HG03521 (cell line): ENCODE measurements at regions not wholly inside any gene's neighbourhood (a gene's known extent, or its start where the extent isn't known, plus 50 kb on each side); places are given as distances from the start of the nearest gene placed in this dataset.
"Not testable (repeated sequence)": the region's sequence is repeated elsewhere in the genome, so short reads cannot be mapped to it uniquely, and the experiment has no call there.

ENCODE experiments used
- ATAC-seq: cut with Tn5 transposase; IDR thresholded peaks from one replicate; pipeline ENCODE4 v1.9.1; 2021; ENCODE audit warnings: mild to moderate bottlenecking, moderate library complexity; ENCODE audit not compliant: unreplicated experiment

DNA sequence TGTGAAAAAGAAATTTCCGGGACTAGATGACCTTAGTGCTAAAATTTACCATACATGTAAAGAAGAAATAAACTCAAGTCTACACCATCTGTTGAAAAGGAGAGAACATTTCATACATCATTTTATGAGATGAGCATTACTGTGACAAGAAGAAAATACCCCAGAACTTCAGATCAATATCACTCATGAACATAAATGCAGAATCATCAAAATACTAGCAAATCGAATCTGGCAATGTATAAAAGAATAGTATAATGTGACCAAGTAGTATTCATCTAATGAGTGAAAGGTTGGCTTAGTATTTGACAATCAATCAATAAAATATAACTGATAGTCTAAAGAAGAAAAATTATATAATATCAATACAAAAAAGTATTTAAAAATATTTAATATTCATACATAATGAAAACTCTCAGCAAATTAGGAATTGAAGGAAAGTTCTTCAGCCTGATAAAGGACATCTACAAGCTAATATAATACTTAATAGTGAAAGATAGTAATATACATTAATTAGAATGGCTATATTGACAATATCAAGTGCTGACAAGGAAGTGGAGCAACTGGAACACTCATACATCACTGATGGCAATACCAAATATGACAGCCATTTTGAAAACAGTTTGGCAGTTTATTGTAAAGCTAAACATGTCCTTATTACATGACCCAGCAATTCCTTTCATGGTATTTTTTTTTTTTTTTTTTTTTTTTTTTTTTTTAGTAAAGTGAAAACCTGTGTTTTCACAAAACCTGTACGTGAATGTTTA lies 231.4 kb upstream of the ZEB2 start:
- ATAC-seq, result no peak

DNA sequence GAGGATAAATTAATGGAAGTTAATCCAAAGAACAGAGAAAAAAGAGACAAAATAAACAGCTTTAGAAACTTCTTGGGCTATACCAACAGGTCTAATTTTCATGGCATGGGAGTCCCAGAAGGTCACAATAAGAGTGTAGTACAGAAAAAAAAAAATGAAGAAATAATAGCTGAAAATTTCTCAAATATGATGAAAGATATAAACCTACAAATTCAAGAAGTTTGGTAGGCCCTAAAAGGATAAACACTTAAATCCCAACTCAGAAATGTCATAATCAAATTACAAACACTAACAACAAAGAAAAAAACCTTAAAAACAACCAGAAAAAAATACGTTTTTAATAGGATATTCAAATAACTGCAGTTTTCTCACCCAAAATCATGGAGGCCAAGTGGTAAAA lies 229.3 kb upstream of the ZEB2 start:
- ATAC-seq, result no peak

DNA sequence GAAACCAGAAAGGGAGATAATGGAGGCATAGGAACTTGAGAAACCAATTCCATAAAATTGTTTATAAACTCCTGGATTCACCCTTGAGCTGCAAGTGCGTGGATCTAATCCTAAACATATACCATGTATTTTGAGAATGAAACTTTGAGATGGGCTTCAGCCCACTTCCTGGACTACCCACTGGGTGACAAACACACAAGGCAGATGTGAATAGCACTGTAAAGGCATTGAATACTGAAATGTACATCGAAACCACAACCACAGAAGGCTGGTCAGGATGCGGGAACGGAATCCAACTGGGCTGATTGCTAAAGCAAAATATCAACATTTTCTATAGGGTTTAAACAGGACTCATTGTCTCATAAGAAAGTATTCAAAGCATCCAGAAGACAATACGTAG lies 228.5 kb upstream of the ZEB2 start:
- ATAC-seq, result no peak

DNA sequence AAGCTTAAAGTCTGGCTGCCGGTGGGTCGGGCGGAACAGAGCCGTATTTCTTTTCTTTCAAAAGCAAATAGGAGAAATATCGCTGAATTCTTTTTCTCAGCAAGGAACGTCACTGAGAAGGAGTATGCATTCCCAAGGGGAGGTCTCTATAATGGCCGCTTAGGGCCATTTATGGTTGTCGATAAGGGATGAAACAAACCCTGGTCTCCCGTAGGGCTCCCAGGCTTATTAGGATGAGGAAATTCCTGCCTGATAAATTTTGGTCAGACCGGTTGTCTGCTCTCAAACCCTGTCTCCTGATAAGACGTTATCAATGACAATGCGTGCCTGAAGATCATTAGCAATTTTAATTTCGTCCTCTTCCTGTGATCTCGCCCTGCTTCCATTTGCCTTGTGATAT lies 227.7 kb upstream of the ZEB2 start:
- ATAC-seq, result no peak

DNA sequence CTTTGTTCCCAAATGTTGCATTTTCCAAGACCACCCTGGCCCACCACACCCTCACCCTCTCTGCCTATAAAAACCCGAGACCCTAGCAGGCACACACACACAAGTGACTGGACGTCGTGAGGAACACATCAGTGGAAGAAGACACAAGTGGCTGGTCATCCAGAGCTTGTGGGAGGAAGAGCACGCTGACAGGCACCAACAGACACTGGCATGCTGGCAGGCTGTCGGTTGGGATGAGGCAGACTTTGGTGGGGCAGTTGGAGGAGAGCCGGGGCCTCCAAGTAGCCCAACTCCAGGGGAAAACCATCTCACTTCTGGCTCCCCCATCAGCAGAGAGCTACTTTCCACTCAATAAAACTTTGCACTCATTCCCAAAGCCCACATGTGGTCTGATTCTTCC lies 225.5 kb upstream of the ZEB2 start:
- no peak for ATAC-seq

DNA sequence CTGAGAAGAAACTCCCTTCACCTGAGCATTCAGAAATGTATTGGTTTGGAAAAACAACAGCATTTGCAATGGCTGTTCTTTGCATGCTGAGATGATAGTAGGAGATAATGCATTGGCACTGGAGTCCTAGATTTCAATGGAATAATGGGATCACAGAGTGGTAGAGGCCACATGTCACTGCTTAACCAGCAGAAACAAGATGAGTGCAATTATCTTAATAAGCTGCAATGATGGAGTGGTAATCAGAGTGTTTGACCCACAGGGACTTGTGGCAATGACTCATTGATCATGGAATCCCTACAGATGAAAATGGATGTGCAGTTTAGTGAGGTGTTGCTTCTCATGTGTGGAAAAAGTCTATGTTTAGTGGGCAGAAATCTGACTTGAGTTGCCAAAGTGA lies 218.8 kb upstream of the ZEB2 start:
- ATAC-seq, result no peak

DNA sequence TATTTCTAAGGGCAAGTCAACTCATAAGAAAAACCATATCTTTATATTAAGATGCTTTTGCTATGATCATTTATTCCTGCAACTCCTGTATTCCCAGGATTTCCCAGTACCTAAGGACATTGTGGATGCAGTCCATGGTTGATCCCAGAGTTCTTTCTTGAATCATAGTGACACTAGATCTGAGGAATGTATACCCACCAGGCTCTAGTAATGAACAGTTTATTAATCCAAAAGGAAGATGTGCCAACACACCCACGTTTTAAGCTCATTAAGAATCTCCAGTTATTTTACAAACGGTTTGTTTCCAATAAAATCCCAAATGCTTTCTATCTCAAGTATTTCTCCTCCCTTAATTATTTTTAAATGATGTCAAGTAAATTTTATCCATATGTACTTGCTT lies 210.8 kb upstream of the ZEB2 start:
- ATAC-seq, result no peak

DNA sequence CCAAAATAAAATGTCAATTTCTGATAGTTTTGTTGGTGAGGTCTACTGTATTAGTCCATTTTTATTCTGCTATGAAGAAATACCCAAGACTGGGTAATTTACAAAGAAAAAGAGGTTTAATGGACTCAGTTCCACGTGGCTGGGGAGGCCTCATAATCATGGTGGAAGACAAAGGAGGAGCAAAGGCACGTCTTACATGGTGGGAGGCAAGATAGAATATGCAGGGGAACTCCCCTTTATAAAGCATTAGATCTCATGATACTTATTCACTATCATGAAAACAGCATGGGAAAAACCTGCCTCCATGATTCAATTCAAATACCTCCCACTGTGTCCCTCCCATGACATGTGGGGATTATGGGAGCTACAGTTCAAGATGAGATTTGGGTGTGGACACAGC lies 204.5 kb upstream of the ZEB2 start:
- ATAC-seq, result not testable (repeated sequence)

DNA sequence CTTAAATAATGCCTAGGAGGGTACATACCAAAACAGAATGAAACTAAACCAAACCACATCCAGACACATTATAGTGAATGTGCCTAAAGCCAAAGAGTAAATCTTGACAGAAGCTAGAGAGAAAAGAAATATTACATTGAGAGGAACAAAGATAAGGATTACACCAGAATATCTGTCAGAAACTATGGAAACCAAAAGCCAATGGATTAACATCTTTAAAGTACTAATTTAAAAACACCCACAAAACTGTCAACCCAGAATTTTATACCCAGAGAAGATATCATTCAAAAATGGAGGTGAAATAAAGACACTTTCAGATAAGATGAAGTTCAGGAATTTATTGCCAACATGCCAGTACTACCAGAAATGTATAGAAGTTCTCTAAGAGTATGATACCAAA lies 198.5 kb upstream of the ZEB2 start:
- ATAC-seq, result no peak

DNA sequence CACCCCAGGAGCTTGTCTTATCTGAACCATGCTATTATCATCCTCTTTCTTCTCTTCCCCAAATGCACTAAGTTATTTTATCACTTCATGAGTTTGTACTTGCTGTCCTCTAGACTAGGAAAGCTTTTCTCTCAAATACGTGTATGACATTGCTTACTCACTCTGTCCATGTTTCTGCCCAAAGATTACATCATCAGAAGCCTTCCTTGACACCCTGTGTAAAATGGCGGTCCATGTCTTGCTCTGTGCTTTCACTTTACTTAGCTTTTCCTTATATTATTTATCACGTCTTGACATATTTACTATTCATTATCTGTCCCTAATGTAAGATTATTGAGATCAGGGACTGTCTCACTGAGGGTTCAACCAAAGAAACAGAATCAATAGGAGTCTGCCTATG lies 196.1 kb upstream of the ZEB2 start:
- no peak for ATAC-seq

DNA sequence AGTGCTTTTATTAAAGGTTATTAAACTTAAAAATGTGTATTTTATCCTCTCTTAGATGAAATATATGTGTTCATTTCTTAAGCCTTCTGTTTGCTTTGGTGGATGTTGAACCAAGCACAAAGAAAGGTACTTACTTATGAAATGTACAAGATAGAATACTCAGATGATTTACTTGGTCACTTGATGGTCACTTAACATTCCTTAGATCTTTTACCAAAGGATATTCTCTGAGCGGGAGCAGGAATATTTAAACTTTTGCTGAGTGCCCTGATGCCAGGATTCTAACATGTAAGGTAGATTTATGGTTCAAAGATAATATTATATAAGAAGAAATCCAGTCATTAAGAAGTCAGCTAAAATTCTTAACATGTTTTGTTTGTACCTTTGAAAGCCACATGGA lies 193.5 kb upstream of the ZEB2 start:
- ATAC-seq, result no peak

DNA sequence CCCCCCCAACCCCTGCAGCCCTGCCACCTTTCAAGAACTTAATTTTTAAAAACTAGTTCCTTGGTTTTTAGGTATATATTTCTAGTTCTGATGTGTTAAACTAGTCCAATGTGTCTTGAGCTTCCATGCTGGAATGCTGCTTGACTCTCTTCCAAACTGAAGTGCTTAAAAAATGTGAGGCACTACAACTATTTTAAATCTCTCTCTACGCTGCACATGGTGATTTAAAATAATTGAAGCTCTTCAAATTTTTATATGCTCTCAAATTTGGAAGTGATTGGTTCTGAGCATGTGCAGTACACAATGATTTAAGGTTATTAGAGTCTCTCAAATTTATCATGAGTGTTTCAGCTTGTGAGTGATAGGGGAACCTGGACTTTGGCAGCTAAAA lies 192.6 kb upstream of the ZEB2 start:
- ATAC-seq, result no peak

DNA sequence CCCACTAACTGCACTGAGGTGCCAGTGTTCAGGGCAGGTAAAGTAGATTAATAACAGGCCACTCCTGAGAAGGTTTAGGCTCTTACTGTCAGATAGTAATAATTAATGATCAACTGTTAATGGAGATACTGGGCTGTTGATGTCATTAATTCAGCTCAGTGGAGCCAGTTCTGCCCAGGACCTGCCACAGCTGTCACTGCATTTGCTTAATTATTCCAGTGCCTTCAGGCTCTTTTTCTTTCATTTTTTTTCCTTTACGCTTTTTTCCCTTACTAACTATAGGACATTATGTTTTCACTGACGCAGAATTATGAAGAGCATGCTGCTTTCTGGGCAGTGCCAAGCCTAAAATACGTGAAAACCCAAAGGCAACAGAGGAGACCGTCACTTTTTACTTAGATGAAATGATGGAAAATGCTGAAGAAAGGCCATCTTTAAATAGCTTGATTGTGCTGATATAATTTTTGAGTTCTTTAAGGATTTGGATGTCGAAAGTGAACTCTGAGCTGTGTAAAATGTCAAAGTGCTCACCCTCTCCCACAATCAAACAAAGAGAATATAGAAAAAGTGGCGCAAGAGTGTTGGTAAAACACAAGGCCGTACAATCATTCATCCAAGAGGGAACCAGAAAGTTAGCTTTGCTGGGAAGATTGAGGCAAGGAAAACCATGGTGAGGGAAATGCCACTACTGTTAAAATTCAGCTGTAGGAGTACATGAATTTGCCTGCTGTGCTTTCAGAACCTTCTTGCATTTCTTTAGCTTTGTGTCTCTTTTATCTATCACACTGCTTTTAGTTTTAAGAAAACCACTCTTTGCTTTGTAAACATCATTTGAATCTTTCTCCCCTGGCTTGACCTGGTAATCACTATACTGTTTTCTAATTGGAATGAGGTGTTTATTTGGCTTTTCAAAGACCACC lies 192.0 kb upstream of the ZEB2 start:
- no peak for ATAC-seq

DNA sequence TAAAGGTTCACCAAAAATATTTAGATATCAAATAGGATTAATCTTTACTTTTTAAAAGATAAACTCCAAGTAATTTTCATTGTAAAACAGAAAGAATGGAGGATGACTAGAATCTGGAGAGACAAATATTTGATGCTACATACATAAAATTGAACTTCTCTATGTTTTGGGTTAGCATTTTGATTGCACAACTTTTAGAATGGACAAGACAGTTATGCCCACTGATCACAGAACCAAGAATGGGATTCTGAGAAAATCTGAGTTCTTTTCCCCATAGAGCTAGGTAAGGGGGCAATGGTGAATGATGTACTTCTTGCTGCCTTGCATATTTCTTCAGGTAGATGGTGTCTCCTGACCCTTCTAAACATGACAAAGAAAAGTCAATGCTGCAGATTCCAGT lies 191.2 kb upstream of the ZEB2 start:
- no peak for ATAC-seq

DNA sequence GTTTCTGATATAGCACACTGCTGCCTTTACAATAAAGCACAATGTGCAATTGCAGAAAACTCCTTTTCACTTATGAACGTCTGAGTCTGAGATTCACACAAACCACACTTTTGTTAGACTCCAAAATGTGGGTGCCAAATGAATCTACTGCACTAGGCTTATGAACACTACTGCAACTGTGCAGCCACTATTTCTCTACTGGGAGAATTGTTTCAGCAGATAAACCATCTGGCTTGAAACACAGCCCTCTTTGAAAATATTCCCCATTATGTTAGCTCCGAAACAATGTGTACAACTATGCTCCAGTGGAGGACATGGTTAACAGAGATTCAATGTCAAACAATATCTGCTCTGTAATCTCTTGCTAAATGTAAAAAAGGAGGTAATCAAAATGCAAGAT lies 188.7 kb upstream of the ZEB2 start:
- ATAC-seq, result no peak

DNA sequence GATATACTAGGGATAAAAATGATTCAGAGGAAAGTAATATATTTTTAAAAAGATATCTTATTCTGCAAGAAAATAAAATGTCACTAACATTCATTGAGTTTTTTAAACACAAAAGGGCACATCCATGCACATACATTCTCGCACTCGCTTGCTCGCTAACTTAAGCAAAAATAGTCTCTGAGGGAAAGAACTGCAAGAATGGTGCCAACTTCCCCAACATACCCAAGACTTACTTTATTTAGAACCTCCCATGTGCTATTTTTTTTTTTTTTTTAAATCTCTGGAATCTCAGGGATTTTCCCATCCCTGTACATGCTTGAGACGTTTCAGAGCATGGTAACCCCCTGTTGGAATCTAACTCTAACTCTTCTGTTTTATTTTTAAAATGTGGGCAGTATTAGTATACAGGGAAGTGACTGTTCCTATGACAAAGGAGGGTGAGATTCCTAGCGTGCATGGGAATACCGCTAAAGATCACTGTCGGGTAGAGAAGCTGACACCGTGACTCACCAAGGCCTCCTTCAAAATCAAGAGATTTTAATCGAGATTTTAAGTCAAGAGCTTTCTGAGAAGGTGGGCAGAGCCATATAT lies 187.9 kb upstream of the ZEB2 start:
- ATAC-seq, result no peak

DNA sequence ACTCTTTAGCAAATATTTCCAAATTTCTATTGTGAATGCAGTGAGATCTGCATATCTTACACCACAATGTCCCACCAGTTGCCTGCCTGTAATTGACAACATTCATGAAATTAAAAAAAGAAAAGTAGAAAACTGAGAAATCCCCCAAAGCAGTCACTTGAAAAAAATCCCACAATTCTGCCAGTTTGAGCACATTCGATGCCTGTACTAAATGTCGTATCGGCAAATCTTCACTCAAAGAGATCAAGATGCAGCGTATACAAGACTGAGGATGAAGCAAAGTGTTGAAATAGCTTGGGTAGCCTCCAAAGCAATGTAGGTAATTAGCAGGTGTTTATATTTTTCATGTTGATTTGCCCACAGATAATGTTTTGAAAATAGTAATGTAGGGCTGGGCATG lies 186.7 kb upstream of the ZEB2 start:
- ATAC-seq, result no peak

DNA sequence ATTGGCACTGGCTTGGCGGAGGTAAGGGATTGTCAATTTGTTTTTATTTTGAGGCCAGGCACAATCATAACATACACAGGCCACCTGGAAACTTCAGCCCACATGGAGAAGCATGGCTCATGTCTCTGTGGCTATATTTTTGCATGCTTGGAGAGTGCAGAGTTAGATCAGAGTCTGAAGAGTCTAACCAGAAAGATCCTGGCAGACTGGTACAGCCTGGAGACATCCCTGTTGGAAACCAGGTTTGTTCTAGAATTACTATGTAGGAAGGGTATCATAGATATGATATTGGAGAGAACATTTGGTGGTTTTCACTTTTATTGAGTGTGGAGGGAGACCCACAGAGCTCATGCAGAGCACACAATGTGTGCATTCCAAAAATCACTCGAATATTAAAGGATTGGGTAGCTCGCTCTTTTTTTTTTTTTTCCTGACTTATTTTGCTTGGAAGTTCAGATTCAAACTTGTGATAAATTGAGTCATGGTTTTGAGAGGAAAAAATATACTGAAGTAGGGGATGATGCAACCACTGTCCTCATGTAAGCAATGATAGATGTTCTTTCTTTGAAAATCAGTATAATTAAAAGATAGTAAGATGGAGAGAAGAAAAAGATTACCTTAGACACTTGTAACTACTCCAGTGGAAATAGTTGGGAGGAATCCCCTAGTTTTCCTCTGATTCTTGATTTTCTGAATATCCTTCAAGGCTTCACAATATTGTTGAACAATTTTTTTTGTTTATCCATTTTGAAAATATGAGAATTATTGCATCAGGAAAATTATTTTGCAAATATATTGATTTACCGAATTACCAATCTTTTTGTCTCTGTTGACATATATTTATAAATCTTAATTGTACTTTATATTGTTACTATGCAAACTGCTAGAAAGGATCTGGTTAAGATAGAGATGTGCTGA lies 185.7 kb upstream of the ZEB2 start:
- no peak for ATAC-seq

DNA sequence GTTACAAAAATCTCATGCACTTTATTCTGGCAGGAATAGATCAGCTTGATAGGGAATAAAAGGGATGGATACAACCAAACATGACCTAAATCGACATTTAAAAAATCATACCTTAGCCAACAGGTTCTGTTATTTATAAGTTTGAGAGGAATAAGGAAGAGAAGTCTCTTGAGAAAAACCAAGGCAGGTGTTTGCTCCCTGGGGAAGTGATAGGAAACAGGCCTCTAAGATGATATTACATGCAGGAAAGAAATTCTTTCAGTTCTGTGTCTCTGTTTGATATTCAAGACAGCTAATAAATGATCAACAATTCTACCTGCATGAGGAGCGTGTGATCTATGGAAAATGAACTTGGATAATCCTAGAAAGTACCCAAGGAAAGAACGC lies 184.8 kb upstream of the ZEB2 start:
- no peak for ATAC-seq

DNA sequence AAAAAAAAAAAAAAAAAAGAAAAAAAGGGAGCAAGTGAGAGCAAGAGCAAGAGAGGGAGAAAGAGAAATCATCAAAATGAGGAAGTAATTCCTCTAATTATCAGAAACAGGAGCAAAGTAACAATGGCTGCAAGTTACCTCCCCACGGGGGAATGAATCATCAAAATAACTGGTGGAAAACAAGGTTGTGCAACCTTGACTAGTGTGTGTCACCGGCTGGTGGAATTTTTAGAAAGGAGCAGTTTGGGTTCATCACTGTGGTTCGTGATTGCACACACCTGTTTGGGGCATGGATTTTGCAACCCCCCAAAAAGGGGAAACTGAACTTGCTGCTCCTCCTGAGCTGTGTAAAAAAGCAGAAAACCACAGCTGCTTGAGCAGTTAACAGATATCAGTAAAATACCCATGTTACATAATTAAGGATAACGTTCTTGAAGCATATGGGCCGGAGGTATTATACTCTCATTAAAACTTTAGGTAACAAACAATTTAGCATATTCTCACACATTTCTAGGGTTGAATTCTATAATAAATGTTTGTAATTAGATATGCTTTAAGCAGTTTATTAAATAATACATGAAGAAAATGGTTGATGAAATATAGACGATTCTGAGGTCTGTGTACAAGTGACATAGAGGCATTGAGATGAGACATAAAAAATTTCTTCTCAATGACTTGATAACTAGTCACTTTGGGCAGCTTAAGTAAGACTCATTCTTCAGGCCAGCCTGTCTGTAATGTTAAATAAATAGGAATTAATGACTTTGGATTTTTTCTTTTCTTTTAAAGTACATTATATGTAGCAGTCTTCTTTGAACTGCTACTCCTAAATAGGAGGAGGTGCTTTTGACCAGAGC lies 184.2 kb upstream of the ZEB2 start:
- ATAC-seq, result no peak
